Stimulated activated CD4-positive, alpha-beta T cell treated with anti-CD3 and anti-CD28 coated beads, Interleukin-1b, Interleukin-23, amount 100 ng/mL, for 48 hours (primary cell): ENCODE measurements at regions not wholly inside any gene's neighbourhood (a gene's known extent, or its start where the extent isn't known, plus 50 kb on each side); places are given as distances from the start of the nearest gene placed in this dataset.
"Not testable (repeated sequence)": the region's sequence is repeated elsewhere in the genome, so short reads cannot be mapped to it uniquely, and the experiment has no call there.

ENCODE experiments used
- DNase-seq: peaks from one replicate; pipeline ENCODE4 v3.0.0-alpha.2; 2020

- no peak for DNase-seq
Observed at GRCh38 chr16:31702796-31703195, 170.8 kb upstream of the ZNF267 start.

- no peak for DNase-seq
Observed at GRCh38 chr16:31703526-31704128, 170.0 kb upstream of the ZNF267 start.

- DNase-seq: no peak
Observed at GRCh38 chr16:31704138-31704537, 169.5 kb upstream of the ZNF267 start.

GRCh38 chr16:31705371-31705770, 168.2 kb upstream of the ZNF267 start:
- no peak for DNase-seq

- no peak for DNase-seq
Observed at GRCh38 chr16:31706318-31706717, 167.3 kb upstream of the ZNF267 start.

- DNase-seq: no peak
Observed at GRCh38 chr16:31706925-31707324, 166.7 kb upstream of the ZNF267 start.

GRCh38 chr16:31707743-31708335, 165.8 kb upstream of the ZNF267 start:
- DNase-seq: no peak

- DNase-seq: no peak
Observed at GRCh38 chr16:31708348-31708747, 165.3 kb upstream of the ZNF267 start.

GRCh38 chr16:31709181-31709580, 164.4 kb upstream of the ZNF267 start:
- no peak for DNase-seq

- DNase-seq: no peak
Observed at GRCh38 chr16:31710134-31710533, 163.5 kb upstream of the ZNF267 start.

GRCh38 chr16:31710880-31711279, 162.7 kb upstream of the ZNF267 start:
- no peak for DNase-seq

GRCh38 chr16:31711344-31711845, 162.2 kb upstream of the ZNF267 start:
- no peak for DNase-seq

GRCh38 chr16:31712064-31712540, 161.5 kb upstream of the ZNF267 start:
- no peak for DNase-seq

- DNase-seq: peak; percentile 92
Observed at GRCh38 chr16:31713071-31713944, 160.3 kb upstream of the ZNF267 start.

GRCh38 chr16:31713945-31714902, 159.4 kb upstream of the ZNF267 start:
- no peak for DNase-seq

- peak; percentile 35 for DNase-seq
Observed at GRCh38 chr16:31714903-31715504, 158.6 kb upstream of the ZNF267 start.

GRCh38 chr16:31715915-31716314, 157.7 kb upstream of the ZNF267 start:
- DNase-seq: no peak

- DNase-seq: no peak
Observed at GRCh38 chr16:31718998-31719397, 154.6 kb upstream of the ZNF267 start.

GRCh38 chr16:31727553-31727952, 146.1 kb upstream of the ZNF267 start:
- no peak for DNase-seq

- no peak for DNase-seq
Observed at GRCh38 chr16:31734265-31734664, 139.3 kb upstream of the ZNF267 start.

GRCh38 chr16:31745098-31745497, 128.5 kb upstream of the ZNF267 start:
- not testable (repeated sequence) for DNase-seq

GRCh38 chr16:31745900-31746299, 127.7 kb upstream of the ZNF267 start:
- DNase-seq: no peak
